ENCODE measurements at regions not wholly inside any gene's neighbourhood (a gene's known extent, or its start where the extent isn't known, plus 50 kb on each side); places are given as distances from the start of the nearest gene placed in this dataset.
"Not testable (repeated sequence)": the region's sequence is repeated elsewhere in the genome, so short reads cannot be mapped to it uniquely, and the experiment has no call there.

GRCh38 chr19:30102239-30102638 is 160.2 kb downstream of the URI1 start:
- DNase-seq (ENCODE audit: low read depth in 2 of 2), result no peak

GRCh38 chr19:30102666-30103065 is 160.6 kb downstream of the URI1 start:
- no peak for DNase-seq (ENCODE audit: low read depth in 2 of 2)

DNA sequence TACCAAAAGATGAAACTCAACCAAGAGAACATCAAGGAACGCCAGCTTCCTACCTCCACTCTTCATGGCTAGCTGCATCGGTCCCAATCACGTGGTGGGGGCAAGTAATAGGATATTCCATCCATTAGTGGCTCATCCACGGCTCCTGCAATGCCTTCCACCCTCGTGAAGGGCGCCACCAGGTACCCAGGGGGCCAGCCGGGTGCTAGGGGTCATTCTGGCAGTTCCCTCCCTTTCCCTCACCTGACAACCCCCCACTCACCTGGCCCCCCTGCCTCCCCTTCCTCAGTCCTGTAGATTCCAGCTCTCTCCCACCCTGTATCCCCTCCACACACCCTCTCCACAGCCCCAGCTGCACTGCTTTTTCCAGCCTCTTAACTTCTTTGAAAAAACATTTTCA is 161.9 kb downstream of the URI1 start:
- no peak for DNase-seq (ENCODE audit: low read depth in 2 of 2)

DNA sequence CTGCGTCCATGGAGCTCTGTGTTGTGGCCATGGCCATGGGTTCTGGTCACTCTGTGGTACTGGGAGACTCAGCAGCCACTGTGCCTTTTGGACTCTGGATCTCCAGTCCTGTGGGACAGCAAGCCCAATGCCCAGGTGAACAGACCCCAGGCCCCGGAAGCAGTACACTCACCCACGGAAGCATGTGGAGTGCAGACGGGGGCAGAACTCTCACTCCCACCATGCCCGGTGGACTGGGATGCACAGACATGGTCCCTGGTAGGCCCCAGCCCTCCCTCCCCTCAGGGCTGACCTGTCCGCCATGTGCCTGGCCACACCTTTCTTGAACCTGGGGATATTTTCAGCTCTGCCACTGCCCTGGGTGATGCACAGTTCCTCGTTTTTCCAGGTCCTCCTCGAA is 163.3 kb downstream of the URI1 start:
- DNase-seq (ENCODE audit: low read depth in 2 of 2), result no peak

- DNase-seq (ENCODE audit: low read depth in 2 of 2), result no peak
Observed at GRCh38 chr19:30105727-30106126, 163.7 kb downstream of the URI1 start.

GRCh38 chr19:30106417-30107095 is 164.5 kb downstream of the URI1 start:
- no peak for DNase-seq (ENCODE audit: low read depth in 2 of 2)

DNA sequence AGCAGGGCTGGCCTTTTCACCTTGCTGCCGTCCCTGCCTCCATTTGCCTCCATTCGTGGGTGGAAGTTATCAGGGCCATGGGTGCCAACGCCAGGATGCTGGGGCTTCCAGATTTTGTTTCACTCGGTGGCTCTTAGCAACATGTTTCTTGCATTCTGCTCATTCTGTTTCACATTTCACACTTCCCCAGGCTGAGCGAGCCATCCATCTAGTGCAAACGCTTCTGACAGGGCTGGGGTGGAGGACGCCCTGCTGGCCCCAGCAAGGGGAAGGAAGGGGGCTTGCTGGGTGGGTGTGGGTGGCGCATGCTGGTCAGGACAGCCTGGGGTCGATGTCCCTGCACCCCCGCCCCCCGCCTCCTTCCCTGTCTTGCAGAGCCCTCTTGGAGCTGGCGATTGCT is 165.2 kb downstream of the URI1 start:
- no peak for DNase-seq (ENCODE audit: low read depth in 2 of 2)

DNA sequence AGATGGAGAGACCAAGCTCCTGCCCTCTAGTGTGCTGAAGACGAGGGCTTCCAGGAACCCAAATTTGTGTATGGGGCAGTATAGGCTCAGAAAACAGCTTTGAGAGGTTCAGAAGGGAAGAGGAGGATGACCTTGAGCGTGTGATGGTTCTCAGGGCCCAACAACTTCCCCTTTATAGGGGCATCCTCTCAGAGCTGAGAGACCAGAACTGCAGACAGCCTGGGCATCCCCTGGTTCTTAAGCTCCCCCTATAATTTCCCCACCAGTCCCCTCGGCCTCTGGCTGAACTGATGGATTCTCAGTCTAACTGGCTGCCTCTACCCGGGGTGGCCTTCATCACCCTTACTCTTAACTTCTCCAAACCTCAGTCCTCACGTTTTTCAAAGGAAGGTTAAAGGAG is 167.5 kb downstream of the URI1 start:
- no peak for DNase-seq (ENCODE audit: low read depth in 2 of 2)

GRCh38 chr19:30111021-30111855 is 169.2 kb downstream of the URI1 start:
- DNase-seq (ENCODE audit: low read depth in 2 of 2), result no peak

GRCh38 chr19:30112171-30112570 is 170.1 kb downstream of the URI1 start:
- no peak for DNase-seq (ENCODE audit: low read depth in 2 of 2)

- no peak for DNase-seq (ENCODE audit: low read depth in 2 of 2)
Observed at GRCh38 chr19:30112666-30113065, 170.6 kb downstream of the URI1 start.

DNA sequence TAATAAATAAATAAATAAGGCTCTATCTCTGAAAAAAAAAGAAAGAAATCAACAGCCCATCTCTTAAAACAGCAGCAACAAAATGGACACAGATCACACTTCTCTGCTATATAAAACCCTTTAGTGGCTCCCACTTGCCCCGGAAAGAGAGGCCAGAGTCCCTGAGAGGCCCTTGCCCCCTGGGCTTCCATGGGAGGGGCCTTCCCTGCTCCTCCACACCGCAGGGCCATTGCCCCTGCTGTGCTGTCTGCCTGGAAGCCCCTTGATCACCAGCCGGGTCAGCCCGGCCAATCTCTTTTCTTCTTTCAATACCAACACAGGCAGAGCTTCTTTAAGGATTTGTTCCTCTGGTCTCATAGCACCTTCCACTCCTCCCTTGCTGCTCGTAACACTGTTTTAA is 171.1 kb downstream of the URI1 start:
- DNase-seq (ENCODE audit: low read depth in 2 of 2), result no peak

DNA sequence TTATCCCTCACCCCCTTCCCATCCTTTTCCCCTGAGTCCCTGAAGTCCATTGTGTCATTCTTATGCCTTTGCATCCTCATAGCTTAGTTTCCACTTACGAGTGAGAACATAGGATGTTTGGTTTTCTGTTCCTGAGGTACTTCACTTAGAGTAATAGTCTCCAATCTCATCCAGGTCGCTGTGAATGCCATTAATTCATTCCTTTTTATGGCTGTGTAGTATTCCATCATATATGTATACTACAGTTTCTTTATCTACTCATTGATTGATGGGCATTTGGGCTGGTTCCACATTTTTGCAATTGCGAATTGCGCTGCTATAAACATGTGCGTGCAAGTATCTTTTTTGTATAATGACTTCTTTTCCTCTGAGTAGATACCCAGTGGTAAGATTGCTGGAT is 172.1 kb downstream of the URI1 start:
- DNase-seq (ENCODE audit: low read depth in 2 of 2), result not testable (repeated sequence)

GRCh38 chr19:30115947-30116346 is 173.9 kb downstream of the URI1 start:
- DNase-seq (ENCODE audit: low read depth in 2 of 2), result no peak

DNA sequence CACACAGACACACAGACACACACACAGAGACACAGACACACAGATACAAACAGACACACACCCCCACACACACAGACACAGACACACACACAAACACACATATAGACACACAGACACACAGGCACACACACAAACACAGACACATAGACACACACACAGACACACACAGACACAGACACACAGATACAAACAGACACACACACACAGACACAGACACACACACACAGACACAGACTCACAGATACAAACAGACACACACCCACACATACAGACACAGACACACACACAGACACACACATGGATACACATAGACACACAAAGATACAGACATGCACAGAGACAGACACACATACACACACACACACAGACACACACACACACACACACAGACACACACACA is 174.5 kb downstream of the URI1 start:
- DNase-seq (ENCODE audit: low read depth in 2 of 2), result no peak

DNA sequence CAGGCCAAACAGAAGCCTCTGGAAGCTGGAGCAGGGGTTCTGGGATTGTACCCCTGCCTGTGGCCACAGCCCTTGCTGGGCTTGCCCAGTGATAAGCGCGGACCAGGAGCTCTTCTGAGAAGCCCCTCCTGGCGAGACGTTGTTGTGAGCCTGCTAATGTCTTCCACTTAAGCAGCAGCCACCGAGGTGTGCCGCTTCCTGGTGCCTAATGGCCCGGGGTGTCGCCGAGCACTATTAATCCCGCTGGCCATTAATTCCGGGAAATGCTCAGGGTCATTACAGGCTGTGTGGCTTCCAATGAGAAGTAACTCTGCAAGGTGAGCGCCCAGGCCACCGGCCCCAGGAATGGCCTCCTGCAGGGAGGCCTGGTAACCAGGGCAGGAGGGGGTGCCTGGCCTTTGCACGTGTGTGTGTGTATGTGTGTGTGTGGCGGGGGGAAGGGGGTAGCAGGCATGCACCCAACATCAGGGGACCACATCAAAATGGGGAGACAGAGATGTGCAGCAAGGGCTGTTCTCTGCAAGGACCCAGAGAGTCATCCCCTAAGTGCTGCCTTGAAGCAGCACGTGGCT is 175.0 kb downstream of the URI1 start:
- no peak for DNase-seq (ENCODE audit: low read depth in 2 of 2)

DNA sequence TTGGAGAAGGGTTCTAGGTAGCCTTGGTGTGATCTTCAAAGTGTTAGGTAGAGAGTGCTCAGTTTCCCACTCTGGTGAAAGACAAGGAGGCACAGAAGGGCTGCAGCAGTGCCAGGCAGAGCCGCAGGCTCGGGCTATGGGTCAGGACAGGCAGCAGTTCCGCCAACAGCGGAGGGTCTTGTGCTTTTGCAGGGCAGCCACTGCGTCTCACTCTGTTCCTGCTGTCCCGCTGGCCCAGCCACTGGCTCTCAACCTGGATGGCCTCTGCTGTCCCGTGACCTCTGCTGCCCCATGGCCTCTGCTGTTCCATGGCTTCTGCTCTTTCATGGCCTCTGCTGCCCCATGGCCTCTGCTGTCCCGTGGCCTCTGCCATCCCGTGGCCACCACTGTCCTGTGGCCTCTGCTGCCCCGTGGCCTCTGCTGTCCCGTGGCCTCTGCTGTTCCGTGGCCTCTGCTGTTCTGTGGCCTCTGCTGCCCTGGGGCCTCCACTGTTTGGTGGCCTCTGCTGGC is 175.7 kb downstream of the URI1 start:
- DNase-seq (ENCODE audit: low read depth in 2 of 2), result no peak

GRCh38 chr19:30118221-30118620 is 176.2 kb downstream of the URI1 start:
- no peak for DNase-seq (ENCODE audit: low read depth in 2 of 2)

GRCh38 chr19:30118760-30119159 is 176.7 kb downstream of the URI1 start:
- DNase-seq (ENCODE audit: low read depth in 2 of 2), result no peak

GRCh38 chr19:30119180-30119908 is 177.3 kb downstream of the URI1 start:
- no peak for DNase-seq (ENCODE audit: low read depth in 2 of 2)

- DNase-seq (ENCODE audit: low read depth in 2 of 2), result no peak
Observed at GRCh38 chr19:30120860-30121484, 178.9 kb downstream of the URI1 start.

DNA sequence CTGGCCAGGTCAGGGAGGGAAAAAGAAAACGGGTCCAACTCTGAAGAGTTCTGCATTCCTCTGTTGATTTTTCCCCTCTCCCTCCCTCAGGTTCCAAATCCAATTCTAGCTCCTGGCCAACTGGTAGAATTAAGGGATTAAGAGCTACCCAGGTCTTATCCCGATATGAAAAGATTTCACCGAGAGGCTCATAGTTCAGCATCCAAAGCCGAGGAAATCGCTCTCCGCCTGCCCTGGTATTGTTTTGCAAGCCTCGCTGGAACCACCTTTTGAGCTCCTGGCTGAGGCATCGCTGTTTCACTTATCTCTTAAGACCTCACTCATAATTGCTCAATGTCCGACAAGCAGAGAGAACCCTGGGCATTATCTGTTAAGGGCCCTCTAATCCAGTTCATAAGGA is 180.4 kb downstream of the URI1 start:
- DNase-seq (ENCODE audit: low read depth in 2 of 2), result no peak

Data from stimulated activated CD8-positive, alpha-beta memory T cell treated with anti-CD3 and anti-CD28 coated beads, Interleukin-15, amount 100 ng/mL, for 48 hours (primary cell).